ENCODE measurements at regions not wholly inside any gene's neighbourhood (a gene's known extent, or its start where the extent isn't known, plus 50 kb on each side); places are given as distances from the start of the nearest gene placed in this dataset.

GRCh38 chr5:4001758-4002533, 406.3 kb downstream of the IRX1 start:
- TF ChIP-seq CTCF (IDR thresholded peaks at IDR 0.05) = no peak
- no peak for TF ChIP-seq POLR2AphosphoS5 (IDR thresholded peaks at IDR 0.05)
- TF ChIP-seq POLR2A (IDR thresholded peaks at IDR 0.05) = no peak
- TF ChIP-seq EP300 (IDR thresholded peaks at IDR 0.05) = no peak
- Histone ChIP-seq H3K27ac (no peak overlapping the region), H3K27me3 (peaks cover 0 to 7% (median 0%) of the 10 kb centered on the region in 3 donors), H3K36me3 (no peaks in the 10 kb centered on the region), H3K4me1 (no peaks in the 10 kb centered on the region), H3K4me3 (no peak overlapping the region), H3K9me3 (no peaks in the 10 kb centered on the region)
- WGBS, 5 donors = 63 to 69% (median 65%) methylated on average over 10 of the region's 10 CpGs
- intact Hi-C loops (cut with DNase I; ENCODE audit: low total_unique reads) = no loop called here
- DNase-seq = no peak

GRCh38 chr5:4005335-4005734, 409.7 kb downstream of the IRX1 start:
- H3K9me3 ChIP-seq = no peaks in the 10 kb centered on the region
- DNase-seq = no peak
- 69 to 82% (median 74%) methylated on average over 11 of the region's 11 CpGs for WGBS, 5 donors
- H3K27me3 ChIP-seq = no peaks in the 10 kb centered on the region
- H3K36me3 ChIP-seq = no peaks in the 10 kb centered on the region
- no peaks in the 10 kb centered on the region for H3K4me1 ChIP-seq
- intact Hi-C loops (cut with DNase I; ENCODE audit: low total_unique reads) = no loop called here
- no peak overlapping the region for H3K27ac ChIP-seq
- TF ChIP-seq POLR2AphosphoS5 (IDR thresholded peaks at IDR 0.05) (no peak), POLR2A (IDR thresholded peaks at IDR 0.05) (no peak), EP300 (IDR thresholded peaks at IDR 0.05) (no peak), CTCF (IDR thresholded peaks at IDR 0.05) (no peak)
- H3K4me3 ChIP-seq = no peak overlapping the region

- Histone ChIP-seq H3K27me3 (no peaks in the 10 kb centered on the region), H3K4me1 (no peaks in the 10 kb centered on the region), H3K9me3 (peaks cover 0 to 3% (median 0%) of the 10 kb centered on the region in 4 donors), H3K4me3 (no peak overlapping the region), H3K27ac (no peak overlapping the region), H3K36me3 (no peaks in the 10 kb centered on the region)
- TF ChIP-seq POLR2A (IDR thresholded peaks at IDR 0.05) = no peak
- no peak for TF ChIP-seq EP300 (IDR thresholded peaks at IDR 0.05)
- TF ChIP-seq CTCF (IDR thresholded peaks at IDR 0.05) = no peak
- intact Hi-C loops (cut with DNase I; ENCODE audit: low total_unique reads) = no loop called here
- DNase-seq = no peak
- WGBS, 5 donors = 95 to 97% (median 97%) methylated on average over 3 of the region's 3 CpGs
These were observed 411.4 kb downstream of the IRX1 start for GRCh38 chr5:4007001-4007400.

GRCh38 chr5:4011943-4012342, 416.3 kb downstream of the IRX1 start:
- WGBS, 5 donors = 76 to 93% (median 84%) methylated on average over 5 to 6 of the region's 6 CpGs
- DNase-seq = no peak
- intact Hi-C loops (cut with DNase I; ENCODE audit: low total_unique reads) = no loop called here
- H3K9me3 ChIP-seq = peaks cover 0 to 3% (median 0%) of the 10 kb centered on the region in 4 donors
- TF ChIP-seq CTCF (IDR thresholded peaks at IDR 0.05) (no peak), POLR2A (IDR thresholded peaks at IDR 0.05) (no peak), POLR2AphosphoS5 (IDR thresholded peaks at IDR 0.05) (no peak), EP300 (IDR thresholded peaks at IDR 0.05) (no peak)
- H3K27me3 ChIP-seq = no peaks in the 10 kb centered on the region
- H3K27ac ChIP-seq = no peak overlapping the region
- no peaks in the 10 kb centered on the region for H3K4me1 ChIP-seq
- H3K4me3 ChIP-seq = no peak overlapping the region
- no peaks in the 10 kb centered on the region for H3K36me3 ChIP-seq
